NCI-H2107 (cell line): ENCODE measurements at regions not wholly inside any gene's neighbourhood (a gene's known extent, or its start where the extent isn't known, plus 50 kb on each side); places are given as distances from the start of the nearest gene placed in this dataset.
"Not testable (repeated sequence)": the region's sequence is repeated elsewhere in the genome, so short reads cannot be mapped to it uniquely, and the experiment has no call there.

Experiments
- DNase-seq: peaks from one replicate; lab custom pipeline; 2025; lab: John Stamatoyannopoulos, UW

DNA sequence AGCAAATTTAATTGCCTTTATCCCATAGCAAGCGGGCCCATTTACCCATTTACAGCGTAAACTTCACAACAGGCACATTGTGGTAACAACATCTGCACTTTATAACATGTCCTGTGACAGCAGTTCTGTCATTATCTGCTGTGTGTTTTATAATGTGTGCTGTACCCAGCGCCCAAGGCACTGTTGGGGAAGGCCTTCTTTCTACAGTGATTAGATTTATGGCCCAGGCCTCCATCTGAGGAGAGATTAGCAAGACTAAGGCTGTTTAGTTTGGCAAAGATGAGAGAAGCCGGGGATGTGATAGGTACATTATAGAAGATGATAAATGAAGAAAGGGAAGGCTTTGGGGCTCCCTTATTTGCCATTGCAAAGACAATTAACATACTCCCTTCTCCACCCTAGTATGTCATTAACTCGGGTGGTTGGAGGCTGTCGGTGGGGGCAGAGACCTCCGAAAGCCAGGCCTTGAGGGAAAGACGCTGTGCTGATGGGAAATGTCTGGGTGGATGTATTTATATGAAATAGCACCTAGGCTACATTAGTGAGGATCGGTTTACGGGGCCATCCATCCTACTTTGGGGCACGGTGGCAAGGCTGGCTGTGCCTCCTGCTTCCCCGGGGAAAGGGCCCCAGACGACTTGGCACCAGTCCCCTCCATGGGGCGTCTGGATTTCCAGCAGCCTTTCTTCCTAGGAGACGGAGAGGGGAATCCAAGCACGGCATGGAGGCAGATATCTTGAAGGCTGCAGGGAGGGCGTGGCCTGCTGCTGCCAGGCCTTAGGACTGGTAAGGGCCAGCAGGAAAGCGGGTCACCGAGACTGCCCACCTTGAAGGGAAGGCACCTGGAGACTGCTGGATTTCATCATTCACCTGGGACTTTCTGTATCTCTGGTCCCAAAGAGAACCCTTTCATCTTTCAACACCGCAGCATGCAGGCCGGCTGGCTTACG, 64.3 kb upstream of the PTCH1 start:
- DNase-seq, result no peak

DNA sequence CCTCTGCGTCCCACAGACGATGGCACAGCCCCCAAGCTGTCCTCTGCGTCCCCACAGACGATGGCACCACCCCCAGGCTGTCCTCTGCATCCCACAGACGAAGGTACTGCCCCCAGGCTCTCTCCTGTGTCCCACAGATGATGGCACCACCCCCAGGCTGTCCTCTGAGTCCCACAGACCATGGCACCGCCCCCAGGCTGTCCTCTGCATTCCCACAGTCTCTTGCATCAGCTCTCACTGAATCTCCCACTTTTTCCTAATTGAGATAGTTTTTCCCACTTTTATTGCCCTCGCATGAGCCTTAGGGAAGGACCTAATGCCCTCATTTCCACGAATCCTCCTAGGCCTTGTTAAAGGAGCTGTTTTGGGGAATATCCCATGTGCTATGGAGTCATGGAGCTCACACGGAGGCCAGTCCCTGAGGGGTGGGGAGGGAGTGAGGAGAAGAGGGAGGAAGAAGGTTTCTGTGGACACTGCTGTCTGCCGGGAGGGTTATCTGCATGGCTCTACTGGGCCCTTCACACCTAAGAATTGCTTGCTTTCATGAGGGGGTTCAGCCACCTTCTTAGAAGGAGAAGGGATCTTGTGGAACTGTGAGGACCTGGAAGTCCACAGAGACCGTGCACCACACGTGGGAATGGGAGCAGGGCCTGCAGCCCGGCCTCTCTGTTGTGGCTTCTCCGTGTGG, 58.2 kb upstream of the PTCH1 start:
- no peak for DNase-seq

DNA sequence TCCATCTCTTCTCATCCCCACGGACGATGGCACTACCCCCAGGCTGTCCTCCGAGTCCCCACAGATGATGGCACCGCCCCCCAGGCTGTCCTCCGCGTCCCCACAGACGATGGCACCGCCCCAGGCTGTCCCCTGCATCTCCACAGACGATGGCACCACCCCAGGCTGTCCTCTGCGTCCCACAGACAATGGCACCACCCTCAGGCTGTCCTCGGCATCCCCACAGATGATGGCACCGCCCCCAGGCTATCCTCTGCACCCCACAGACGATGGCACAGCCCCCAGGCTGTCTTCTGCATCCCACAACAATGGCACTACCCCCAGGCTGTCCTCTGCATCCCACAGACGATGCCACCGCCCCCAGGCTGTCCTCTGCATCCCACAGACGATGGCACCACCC, 57.4 kb upstream of the PTCH1 start:
- DNase-seq, result no peak

DNA sequence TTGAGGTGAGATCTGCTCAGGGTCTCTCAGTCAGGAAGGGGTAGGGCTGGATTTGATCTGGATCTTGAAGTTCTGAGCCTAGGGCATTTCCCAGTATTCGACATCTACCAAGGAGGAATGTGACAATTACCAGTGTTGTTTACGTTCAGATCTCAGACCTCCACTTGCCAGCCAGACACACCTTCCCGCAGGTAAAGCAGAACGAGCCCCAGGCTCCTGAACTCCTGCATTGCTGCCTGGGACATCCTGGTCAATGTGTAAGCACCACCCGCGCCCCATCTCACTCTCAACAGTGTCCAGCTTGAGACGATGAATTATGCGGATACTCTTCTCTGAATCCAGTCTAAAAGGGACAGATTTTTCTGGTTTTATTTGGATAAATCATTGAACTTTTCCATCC, 56.7 kb upstream of the PTCH1 start:
- DNase-seq, result no peak

DNA sequence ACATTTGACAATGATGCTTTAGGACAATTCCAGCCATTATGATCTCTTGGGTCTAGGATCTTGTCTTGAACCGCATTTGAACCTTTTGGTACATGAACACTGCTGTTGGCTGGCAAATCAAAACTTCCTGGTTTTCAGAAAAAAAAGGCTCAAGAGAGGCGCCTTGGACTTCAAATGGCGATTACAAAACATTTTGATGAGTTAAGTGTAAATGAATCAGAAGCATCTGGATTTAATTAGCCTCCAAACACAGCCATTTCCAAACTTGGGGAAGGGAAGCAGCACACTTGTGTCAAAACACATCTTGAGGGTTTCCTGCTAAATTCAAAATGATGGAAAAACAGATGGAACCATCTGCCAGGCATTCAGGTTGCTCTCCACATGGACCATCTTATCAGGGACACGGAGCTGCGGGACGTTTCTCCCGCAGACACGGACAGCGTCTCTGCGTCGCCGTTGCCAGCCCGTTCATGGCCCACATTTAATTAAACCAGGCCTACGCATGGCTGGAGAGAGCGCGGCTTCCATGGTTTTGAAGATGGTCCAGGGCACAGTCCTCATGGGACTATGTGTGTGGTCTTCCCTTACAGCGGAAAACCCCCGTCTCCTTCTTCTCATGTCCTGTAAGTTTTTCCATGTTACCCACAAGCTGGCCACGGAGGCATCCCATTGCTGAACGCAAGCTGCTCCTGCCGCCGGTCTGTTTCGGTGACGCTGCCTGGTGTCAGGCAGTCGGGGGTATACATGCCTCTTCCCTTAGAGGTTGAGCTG, 55.8 kb upstream of the PTCH1 start:
- no peak for DNase-seq

DNA sequence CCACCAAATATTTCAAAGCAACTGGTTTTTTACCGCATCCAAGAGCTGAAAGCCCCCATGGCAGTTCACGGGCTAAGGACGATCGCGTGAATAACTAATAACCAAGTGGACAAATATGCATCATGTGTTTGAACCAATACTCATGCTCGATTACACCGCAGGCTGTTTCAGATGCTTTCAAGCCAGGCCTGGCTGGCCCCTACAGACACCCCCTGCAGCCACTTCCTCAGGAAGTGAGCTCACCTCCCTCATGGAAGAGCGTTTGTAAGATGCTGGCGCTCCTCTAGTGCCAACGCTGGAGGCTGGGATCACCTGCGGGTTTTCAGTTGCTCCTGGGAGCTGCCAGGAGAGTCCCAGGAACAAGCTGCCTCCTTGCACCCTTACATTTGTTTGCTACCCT, 53.9 kb upstream of the PTCH1 start:
- DNase-seq, result no peak

DNA sequence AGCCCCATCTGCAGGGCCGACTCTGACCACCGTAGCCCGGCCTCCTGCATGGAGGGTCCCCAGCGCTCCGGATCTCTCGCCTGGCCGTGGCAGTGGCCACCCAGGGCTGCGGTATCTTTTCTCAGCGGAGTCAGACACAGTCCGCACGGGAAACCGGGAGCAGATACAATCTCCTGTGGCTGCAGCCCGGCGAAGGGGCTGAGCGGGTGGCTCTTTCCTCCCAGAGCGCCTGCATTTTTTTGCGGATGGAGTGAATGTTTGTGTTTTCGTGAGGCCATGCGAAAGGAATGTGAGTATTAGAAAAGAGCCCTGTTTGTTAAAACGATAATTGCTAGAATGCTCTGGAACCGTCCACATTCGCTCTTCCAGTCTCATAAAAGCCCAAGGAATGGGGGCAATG, 53.4 kb upstream of the PTCH1 start:
- no peak for DNase-seq

DNA sequence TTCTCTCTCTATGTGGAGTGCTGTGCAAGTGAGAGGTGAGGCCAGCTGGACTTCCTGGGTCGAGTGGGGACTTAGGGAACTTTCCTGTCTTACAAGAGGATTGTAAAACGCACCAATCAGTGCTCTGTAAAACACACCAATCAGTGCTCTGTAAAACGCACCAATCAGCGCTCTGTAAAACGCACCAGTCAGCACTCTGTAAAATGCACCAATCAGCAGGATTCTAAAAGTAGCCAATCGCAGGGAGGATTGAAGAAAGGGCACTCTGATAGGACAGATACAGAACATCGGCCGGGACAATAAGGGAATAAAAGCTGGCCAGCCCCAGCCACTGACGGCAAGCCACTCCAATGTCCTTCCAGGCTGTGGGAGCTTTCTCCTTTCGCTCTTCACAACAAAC, 52.0 kb upstream of the PTCH1 start:
- not testable (repeated sequence) for DNase-seq
